ENCODE measurements at regions not wholly inside any gene's neighbourhood (a gene's known extent, or its start where the extent isn't known, plus 50 kb on each side); places are given as distances from the start of the nearest gene placed in this dataset.

DNA sequence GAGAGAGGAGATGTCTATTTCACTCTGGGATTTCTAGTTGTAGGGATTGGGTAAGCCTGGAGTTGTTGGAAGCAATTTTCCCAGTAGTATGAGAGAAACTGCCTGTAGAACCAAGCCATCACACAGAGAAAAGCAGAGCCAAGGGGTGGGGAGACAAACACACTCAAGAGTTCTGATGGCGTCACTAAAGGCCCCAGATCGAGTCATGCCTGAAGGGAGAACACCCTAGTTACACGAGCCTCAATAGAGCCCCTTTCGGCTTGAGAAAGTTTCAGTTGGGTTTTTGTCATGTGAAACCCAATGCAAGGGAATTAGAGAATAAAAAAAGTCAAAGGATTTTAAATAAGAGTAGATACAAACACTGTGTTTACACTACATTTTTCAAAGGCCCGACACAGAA is 66.1 kb upstream of the PFN2 start:
- no peak overlapping the region for H3K4me3 ChIP-seq
- no peaks in the 10 kb centered on the region for H3K36me3 ChIP-seq
- no peaks in the 10 kb centered on the region for H3K9me3 ChIP-seq (ENCODE audit: low read depth)
- TF ChIP-seq, protein P1, sequence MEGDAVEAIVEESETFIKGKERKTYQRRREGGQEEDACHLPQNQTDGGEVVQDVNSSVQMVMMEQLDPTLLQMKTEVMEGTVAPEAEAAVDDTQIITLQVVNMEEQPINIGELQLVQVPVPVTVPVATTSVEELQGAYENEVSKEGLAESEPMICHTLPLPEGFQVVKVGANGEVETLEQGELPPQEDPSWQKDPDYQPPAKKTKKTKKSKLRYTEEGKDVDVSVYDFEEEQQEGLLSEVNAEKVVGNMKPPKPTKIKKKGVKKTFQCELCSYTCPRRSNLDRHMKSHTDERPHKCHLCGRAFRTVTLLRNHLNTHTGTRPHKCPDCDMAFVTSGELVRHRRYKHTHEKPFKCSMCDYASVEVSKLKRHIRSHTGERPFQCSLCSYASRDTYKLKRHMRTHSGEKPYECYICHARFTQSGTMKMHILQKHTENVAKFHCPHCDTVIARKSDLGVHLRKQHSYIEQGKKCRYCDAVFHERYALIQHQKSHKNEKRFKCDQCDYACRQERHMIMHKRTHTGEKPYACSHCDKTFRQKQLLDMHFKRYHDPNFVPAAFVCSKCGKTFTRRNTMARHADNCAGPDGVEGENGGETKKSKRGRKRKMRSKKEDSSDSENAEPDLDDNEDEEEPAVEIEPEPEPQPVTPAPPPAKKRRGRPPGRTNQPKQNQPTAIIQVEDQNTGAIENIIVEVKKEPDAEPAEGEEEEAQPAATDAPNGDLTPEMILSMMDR (IDR thresholded peaks at IDR 0.05; ENCODE audit: low read depth, low read length) = no peak
- no peak for DNase-seq (ENCODE audit: low read depth in 1 of 2, low spot score in 1 of 2)
- H3K4me1 ChIP-seq (ENCODE audit: low read depth) = no peaks in the 10 kb centered on the region
- no peaks in the 10 kb centered on the region for H3K27me3 ChIP-seq
- H3K27ac ChIP-seq = no peak overlapping the region

DNA sequence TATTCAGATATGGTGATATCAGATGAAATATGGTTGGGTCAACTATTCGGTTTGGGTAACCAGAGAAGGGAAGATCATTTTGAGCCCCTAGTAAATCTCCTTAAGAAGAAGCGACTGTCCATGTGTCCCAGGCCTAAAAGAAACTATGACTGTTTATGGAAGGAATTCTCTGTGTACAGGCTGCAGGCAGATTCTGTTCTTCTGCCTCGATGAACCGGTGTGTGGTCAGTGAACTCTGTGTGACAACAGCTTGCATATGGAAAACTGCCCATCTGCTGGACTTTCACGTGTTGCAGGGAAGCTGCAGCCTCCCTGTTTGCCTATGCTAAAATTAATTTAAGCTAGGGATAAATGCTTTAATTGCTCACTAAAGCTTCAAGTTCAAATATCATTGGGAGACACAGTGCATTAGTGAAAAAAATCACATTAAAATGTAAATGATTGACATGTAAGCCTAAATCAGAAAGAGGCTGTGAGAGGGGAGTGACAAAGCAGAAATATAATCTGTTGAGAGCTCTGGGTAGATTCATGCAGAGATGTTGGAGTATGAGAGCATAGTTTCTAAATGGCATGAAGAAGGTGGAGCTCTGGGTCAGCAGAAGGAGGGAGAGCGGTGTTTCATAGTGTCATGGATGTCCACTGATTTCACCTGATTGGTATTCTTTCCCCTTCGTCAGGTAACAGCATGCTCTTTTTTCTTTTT is 65.4 kb upstream of the PFN2 start:
- Histone ChIP-seq H3K4me1 (ENCODE audit: low read depth) (no peaks in the 10 kb centered on the region), H3K4me3 (no peak overlapping the region), H3K27ac (no peak overlapping the region), H3K27me3 (no peaks in the 10 kb centered on the region), H3K9me3 (ENCODE audit: low read depth) (no peaks in the 10 kb centered on the region), H3K36me3 (no peaks in the 10 kb centered on the region)
- no peak for DNase-seq (ENCODE audit: low read depth in 1 of 2, low spot score in 1 of 2)
- TF ChIP-seq, protein P1 (IDR thresholded peaks at IDR 0.05; ENCODE audit: low read depth, low read length) = no peak

DNA sequence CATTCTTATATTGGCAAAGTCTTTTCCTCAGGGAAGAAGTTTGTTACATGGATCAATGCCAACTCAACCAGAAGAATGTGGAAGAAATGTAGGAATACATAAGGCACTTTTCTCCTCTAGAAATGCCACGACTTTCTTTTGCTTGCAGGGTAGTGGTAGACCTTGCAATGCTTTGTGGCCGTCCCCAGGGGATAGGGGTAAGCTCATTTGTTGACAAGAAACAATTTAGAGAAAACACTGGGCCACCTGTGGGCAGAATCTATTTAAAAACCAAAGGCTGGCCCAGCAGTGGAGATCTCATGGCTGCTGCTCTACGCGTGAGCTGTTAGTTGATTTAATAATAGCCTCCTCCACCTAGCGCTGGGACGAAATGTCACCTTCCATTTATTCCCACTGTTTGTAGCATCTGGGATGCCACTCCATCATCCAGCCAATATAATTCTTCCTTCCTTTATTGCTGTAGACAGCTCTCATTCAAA is 64.6 kb upstream of the PFN2 start:
- no peak overlapping the region for H3K4me3 ChIP-seq
- no peaks in the 10 kb centered on the region for H3K27me3 ChIP-seq
- DNase-seq (ENCODE audit: low read depth in 1 of 2, low spot score in 1 of 2) = peak in 1 of 2 donors; percentile 41
- TF ChIP-seq, protein P1 (IDR thresholded peaks at IDR 0.05; ENCODE audit: low read depth, low read length) = no peak
- no peaks in the 10 kb centered on the region for H3K36me3 ChIP-seq
- no peak overlapping the region for H3K27ac ChIP-seq
- H3K9me3 ChIP-seq (ENCODE audit: low read depth) = no peaks in the 10 kb centered on the region
- H3K4me1 ChIP-seq (ENCODE audit: low read depth) = no peaks in the 10 kb centered on the region

DNA sequence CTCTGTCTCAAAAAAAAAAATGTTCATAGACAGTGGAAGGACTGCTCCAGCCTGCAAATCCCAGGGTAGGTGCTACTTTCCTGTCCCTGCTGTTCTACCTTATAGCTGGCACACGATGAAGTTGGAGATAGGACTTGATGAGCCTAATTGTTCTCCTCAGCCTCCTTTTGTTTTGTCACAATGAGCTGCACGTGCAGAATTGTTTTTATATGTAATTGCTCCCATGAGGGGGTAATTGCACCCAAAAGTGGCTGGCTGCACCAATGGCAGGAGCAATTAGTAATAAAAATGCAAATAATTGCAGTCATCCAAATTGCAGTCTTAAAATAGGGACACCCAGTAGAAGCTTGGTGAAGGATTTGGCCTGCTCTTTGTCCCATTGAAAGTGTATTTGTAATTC is 63.0 kb upstream of the PFN2 start:
- no peak for DNase-seq (ENCODE audit: low read depth in 1 of 2, low spot score in 1 of 2)
- Histone ChIP-seq H3K4me3 (no peak overlapping the region), H3K27me3 (no peaks in the 10 kb centered on the region), H3K27ac (no peak overlapping the region), H3K36me3 (no peaks in the 10 kb centered on the region), H3K4me1 (ENCODE audit: low read depth) (peaks cover 9% of the 10 kb centered on the region), H3K9me3 (ENCODE audit: low read depth) (no peaks in the 10 kb centered on the region)
- TF ChIP-seq, protein P1 (IDR thresholded peaks at IDR 0.05; ENCODE audit: low read depth, low read length) = no peak

DNA sequence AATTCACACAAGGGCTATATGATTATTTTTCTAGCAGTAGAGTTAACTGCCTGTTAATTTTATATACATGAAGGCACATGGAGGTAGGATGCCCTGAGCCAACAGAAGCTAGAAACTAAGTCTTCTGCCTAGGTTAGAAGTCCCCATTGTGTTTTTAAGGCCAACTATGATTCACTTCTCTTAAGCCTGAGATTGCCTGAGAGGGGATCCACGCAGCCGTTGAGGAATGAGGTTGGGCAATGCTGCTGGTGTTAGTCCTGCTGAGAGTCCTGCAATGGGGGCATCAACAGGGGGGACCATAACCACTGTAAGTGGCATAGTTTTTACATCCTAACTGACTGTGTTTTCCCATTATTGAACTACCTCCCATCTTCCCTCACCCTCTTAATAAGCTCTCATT is 60.1 kb upstream of the PFN2 start:
- no peak overlapping the region for H3K27ac ChIP-seq

More for the DNA sequence above, 60.1 kb upstream of the PFN2 start:
- Histone ChIP-seq H3K27me3 (no peaks in the 10 kb centered on the region), H3K36me3 (no peaks in the 10 kb centered on the region), H3K4me3 (no peak overlapping the region), H3K4me1 (ENCODE audit: low read depth) (peaks cover 9% of the 10 kb centered on the region), H3K9me3 (ENCODE audit: low read depth) (no peaks in the 10 kb centered on the region)
- DNase-seq (ENCODE audit: low read depth in 1 of 2, low spot score in 1 of 2) = no peak
- TF ChIP-seq, protein P1 (IDR thresholded peaks at IDR 0.05; ENCODE audit: low read depth, low read length) = no peak

All from cardiac muscle cell (in vitro differentiated cells and primary cell).